A673 (cell line): ENCODE measurements at regions not wholly inside any gene's neighbourhood (a gene's known extent, or its start where the extent isn't known, plus 50 kb on each side); places are given as distances from the start of the nearest gene placed in this dataset.

Experiments
- BruUV-seq: library from RNA; stranded (reverse); fragments of 400-500 nt; replicated peaks from 2 replicates; lab custom pipeline; 2021; lab: Mats Ljungman, UMichigan
- CTCF ChIA-PET: fragments of 300-600 bp; sonication (Branson Sonifier 250); formaldehyde crosslinking; loops from one replicate; lab custom pipeline; 2022; ENCODE audit warnings: antibody characterized with exemption; lab: Charles Lee
- POLR2A ChIA-PET: fragments of 300-600 bp; sonication (Branson Sonifier 250); formaldehyde crosslinking; loops from one replicate; lab custom pipeline; 2022; ENCODE audit warnings: antibody characterized with exemption; ENCODE audit not compliant: low non-redundant PET; lab: Charles Lee
- DNase-seq: peaks from one replicate; pipeline ENCODE4 v3.0.0-alpha.2; 2015; ENCODE audit warnings: low spot score
- H3K27ac ChIP-seq: fragments of 200-600 bp; sonication (generic); 2 replicates; pipeline ENCODE4 v1.5.1; 2016; ENCODE audit warnings: mixed run types, low read depth, mild to moderate bottlenecking, mixed read lengths, antibody characterized with exemption, low read length; ENCODE audit not compliant: poor library complexity, severe bottlenecking
- H3K27me3 ChIP-seq: fragments of 200-600 bp; sonication (generic); replicated peaks from 2 replicates; pipeline ENCODE4 v1.6.1; 2017; ENCODE audit warnings: mixed run types, low read depth, mild to moderate bottlenecking, mixed read lengths, antibody characterized with exemption, low read length; ENCODE audit not compliant: insufficient read depth, poor library complexity
- H3K36me3 ChIP-seq: fragments of 200-600 bp; sonication (generic); 2 replicates; pipeline ENCODE4 v1.6.1; 2016; ENCODE audit warnings: mixed run types, mild to moderate bottlenecking, mixed read lengths, antibody characterized with exemption, low read length; ENCODE audit not compliant: insufficient read depth, poor library complexity, severe bottlenecking
- H3K4me1 ChIP-seq: fragments of 200-600 bp; sonication (generic); 2 replicates; pipeline ENCODE4 v1.6.1; 2017; ENCODE audit warnings: mixed run types, mild to moderate bottlenecking, mixed read lengths, antibody characterized with exemption, low read length; ENCODE audit not compliant: insufficient read depth, poor library complexity, severe bottlenecking
- H3K4me3 ChIP-seq: fragments of 200-600 bp; sonication (generic); 2 replicates; pipeline ENCODE4 v1.5.1; 2016; ENCODE audit warnings: low read depth, mixed run types, mild to moderate bottlenecking, mixed read lengths, low read length; ENCODE audit not compliant: poor library complexity, severe bottlenecking
- H3K9me3 ChIP-seq: fragments of 200-600 bp; sonication (generic); 2 replicates; pipeline ENCODE4 v1.6.1; 2016; ENCODE audit warnings: mixed run types, low read depth, mild to moderate bottlenecking, mixed read lengths, antibody characterized with exemption, low read length; ENCODE audit not compliant: poor library complexity, severe bottlenecking
- CTCF ChIP-seq: fragments of 300-800, 200-600 bp; sonication (generic); conservative IDR thresholded peaks from 2 replicates; pipeline ENCODE4 v1.5.1; 2017; ENCODE audit warnings: low read depth, mild to moderate bottlenecking, antibody characterized with exemption, low read length, moderate library complexity, mixed read lengths
- EZH2 ChIP-seq: fragments of 200-600 bp; sonication (generic); IDR thresholded peaks from 2 replicates; pipeline ENCODE4 v1.6.1; 2017; ENCODE audit warnings: borderline replicate concordance, low read depth, mild to moderate bottlenecking, mixed read lengths, antibody characterized with exemption, low read length; ENCODE audit not compliant: poor library complexity, severe bottlenecking
- intact Hi-C: fragments of 100-400 bp; cut with micrococcal nuclease; formaldehyde crosslinking; loops from one replicate; pipeline ENCODE4 v1.10.0; 2022; ENCODE audit not compliant: unreplicated experiment

DNA sequence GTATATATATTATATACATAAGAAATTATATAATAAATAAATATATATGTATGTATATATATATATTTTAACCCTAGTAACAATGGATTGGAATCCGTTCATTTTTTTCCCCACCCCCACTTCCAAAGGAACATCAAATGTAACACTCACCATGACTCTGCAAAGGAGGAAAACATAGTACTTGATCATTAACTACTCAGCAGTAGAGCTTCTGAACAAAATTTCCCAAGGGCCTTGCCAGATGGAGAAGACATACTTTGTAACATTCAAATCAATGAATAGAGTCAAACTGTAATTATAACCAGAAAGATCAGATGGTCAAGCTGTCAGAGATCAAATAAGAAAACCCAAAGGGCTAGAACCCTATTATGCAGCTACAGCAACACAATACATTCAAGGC is 126.0 kb upstream of the CNTN1 start:
- no TSS peak for BruUV-seq
- TF ChIP-seq EZH2 = no peak
- no peak for TF ChIP-seq CTCF

GRCh38 chr12:40569626-40570179 is 122.5 kb upstream of the CNTN1 start:
- POLR2A ChIA-PET = no interaction called here
- Histone ChIP-seq H3K27ac (no peak overlapping the region), H3K4me3 (no peak overlapping the region), H3K27me3 (no peaks in the 10 kb centered on the region), H3K9me3 (no peaks in the 10 kb centered on the region), H3K4me1 (no peaks in the 10 kb centered on the region), H3K36me3 (no peaks in the 10 kb centered on the region)
- TF ChIP-seq EZH2 (no peak), CTCF (no peak)
- no peak for DNase-seq
- intact Hi-C loops = no loop called here
- CTCF ChIA-PET = no interaction called here
- no TSS peak for BruUV-seq

More for the DNA sequence above, 126.0 kb upstream of the CNTN1 start:
- H3K4me1 ChIP-seq = no peaks in the 10 kb centered on the region
- H3K4me3 ChIP-seq = no peak overlapping the region
- ChIA-PET CTCF (no interaction called here), POLR2A (no interaction called here)
- no peaks in the 10 kb centered on the region for H3K36me3 ChIP-seq
- H3K27me3 ChIP-seq = no peaks in the 10 kb centered on the region
- no peak overlapping the region for H3K27ac ChIP-seq
- intact Hi-C loops = no loop called here
- H3K9me3 ChIP-seq = no peaks in the 10 kb centered on the region
- DNase-seq = no peak

GRCh38 chr12:40573024-40573423 is 119.2 kb upstream of the CNTN1 start:
- intact Hi-C loops = no loop called here
- H3K4me3 ChIP-seq = no peak overlapping the region
- no peak for DNase-seq
- no peaks in the 10 kb centered on the region for H3K4me1 ChIP-seq
- no peak overlapping the region for H3K27ac ChIP-seq
- BruUV-seq = no TSS peak
- H3K9me3 ChIP-seq = no peaks in the 10 kb centered on the region
- ChIA-PET POLR2A (no interaction called here), CTCF (no interaction called here)
- H3K27me3 ChIP-seq = no peaks in the 10 kb centered on the region
- no peaks in the 10 kb centered on the region for H3K36me3 ChIP-seq
- TF ChIP-seq CTCF (no peak), EZH2 (no peak)
